ENCODE measurements at regions not wholly inside any gene's neighbourhood (a gene's known extent, or its start where the extent isn't known, plus 50 kb on each side); places are given as distances from the start of the nearest gene placed in this dataset.
A peak's percentile ranks its signal among the peaks of the same experiment; 100 is the strongest.

DNA sequence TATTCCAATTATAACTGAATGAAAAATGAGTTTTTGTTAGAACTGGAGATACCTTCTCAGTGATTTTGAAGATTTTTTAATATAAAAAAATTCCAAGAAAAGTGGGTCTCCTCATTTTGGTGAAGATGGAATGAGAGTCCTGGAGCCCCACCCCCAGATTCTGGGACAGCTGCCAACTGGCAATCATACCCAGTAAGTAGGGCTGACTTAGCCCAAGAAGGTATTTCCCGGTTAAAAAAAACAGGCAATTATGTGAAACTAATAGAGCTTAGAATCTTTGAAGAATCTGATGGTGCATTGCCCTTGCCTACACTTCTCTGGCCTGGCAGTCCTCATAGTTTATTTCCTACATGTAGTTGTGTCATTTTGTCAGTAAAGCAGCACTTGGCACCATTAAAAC lies 52.8 kb upstream of the VWDE start:
- DNase-seq = peak; percentile 55 to 86

DNA sequence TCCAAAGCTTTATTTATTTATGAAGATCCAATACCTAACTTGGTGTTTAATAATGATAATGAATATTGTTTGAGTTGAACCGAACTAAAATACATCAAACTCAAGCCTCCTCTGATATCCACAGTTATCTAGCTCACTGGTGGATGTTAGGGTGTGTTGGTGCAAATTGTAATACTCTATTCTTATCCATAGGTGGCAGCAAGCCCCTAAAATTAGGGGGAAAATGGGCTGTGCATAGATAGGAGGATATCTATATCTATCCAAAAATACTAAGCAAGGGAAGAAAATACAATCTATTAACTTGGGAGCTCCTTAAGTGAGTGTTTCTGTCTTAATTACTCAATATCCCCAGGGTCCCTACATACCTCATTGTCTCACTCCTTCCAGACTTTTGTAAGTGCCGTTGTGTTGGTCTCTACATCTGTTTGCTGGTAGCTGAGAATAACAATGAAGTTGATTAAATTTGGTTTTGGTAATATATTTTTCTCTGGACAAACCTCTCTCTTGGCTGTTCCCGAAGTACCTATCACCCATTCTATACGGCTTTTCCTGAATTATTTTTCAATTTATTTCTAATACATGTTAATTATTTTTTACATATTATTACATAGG lies 55.0 kb upstream of the VWDE start:
- DNase-seq = peak; percentile 66 to 78

DNA sequence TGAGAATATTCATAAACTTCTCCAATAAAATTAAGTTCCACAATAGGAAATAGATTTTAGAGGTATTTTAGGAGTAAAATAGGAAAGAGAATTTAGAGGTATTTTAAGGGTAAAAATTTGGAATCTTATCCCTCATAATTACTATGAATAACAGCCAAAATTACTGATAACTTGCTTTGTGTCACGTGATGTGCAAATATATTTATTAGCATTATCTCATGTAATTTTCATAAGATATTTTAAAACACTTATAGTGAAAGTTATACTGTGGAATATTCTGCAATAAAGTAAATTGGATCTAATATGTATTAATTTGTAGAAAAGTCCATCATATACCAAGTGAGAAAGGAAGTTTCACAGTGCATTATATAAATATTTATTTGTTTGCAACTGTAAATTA lies 64.2 kb upstream of the VWDE start:
- no peak for DNase-seq

DNA sequence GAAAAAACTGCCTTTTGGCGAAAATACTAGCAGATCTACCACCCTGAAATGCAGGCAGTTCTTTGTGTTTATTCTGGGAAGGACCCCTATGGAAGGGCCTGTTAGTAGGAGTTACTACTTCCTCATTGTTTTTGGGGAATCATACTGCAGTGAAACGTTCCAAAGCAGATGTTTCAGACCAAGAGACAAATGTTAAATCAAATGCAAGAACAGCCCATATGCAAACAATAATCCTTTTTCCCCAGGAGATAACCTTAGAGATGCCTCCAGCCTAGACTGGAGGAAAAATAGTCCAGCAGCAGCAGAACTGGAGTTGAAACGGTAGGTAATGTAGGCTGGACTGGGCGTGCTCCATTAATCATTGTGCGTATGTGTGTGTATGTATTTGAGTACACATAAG lies 65.9 kb upstream of the VWDE start:
- DNase-seq = no peak

DNA sequence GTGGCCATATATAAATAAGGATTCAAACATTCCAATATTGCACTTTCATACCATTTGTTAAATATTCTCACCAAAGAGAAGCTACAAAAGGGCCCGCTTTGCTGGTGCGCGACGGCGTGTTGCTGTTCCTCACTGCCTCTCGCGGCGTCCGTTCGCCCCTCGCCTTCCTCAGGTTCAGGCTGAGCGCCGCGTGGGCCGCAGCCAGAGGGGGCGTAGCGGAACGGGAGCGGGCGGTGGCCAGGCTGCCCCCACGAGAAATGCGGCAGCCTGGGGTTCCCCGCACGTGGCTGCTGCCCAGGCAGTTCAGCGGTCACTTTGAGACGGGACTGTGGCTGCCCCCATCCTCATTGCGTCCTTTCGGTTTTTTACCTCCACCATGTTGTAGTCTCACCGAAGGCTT lies 67.3 kb upstream of the VWDE start:
- no peak for DNase-seq

DNA sequence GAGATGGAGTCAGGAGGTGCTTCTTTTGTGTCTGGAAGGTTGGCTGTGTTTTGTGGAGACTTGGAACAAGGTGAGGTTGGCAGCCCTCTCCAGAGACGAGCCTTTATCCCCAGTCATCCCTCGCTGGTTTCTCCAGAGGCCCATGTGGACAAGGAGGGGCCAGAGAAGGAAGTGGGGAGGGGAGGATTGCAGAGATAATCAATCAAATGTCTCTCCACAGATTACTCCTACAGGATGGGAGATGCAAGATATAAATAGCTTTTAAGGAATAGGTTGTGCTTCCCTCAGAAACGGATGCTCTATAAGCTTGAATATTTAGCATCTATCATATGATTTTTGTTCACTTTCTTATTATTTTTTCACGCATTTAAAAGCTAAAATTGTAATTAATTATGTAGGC lies 70.4 kb upstream of the VWDE start:
- DNase-seq = no peak

DNA sequence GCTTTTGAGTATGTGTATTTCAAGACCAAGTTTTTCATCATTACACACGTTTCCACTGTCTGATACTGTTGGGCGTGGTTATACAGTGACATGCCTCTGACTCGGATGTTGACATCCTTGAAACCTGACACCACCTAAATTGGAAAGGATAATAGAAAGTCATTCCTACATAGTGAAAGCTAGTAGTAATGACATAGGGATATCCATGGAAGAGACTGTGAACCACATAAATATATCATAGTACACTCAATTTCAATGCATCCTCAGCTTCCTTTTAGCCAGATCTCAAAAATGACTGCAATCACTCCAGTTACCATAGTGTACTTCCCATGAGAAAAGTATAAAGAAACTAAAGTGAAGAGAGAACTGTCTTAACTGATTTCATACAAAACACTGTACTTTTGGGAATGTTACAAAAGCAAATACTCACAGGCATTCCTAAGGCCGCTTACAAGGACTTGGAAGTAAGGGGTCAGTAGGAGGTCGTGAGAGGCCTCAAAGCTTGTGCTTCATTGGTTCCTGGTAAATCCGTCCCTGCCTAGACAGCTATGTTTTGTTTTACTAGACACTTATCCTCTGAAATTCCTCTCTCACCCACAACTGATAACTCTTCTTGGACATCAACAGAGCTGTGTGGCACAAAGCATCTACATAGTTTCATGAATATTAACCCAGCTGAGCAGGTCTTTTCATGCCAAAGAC lies 71.8 kb upstream of the VWDE start:
- no peak for DNase-seq

DNA sequence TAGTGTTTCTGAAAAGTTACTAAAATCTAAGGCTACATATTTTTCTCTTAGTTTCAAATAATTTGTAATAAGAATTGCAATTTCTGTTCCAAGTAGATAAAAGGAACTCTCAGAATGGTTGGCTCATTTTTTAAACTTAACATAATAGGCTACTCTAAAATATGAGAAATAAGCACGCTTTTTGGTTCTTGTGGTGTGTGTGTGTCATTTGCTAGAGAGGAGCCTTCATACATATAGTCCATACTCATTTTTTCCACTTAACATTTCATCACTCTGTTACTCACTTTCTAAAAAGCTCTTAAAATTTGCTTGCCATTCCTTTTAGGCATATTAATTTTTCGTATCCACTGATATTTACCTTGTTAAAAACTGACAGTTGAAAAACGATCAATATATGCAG lies 74.0 kb upstream of the VWDE start:
- no peak for DNase-seq

DNA sequence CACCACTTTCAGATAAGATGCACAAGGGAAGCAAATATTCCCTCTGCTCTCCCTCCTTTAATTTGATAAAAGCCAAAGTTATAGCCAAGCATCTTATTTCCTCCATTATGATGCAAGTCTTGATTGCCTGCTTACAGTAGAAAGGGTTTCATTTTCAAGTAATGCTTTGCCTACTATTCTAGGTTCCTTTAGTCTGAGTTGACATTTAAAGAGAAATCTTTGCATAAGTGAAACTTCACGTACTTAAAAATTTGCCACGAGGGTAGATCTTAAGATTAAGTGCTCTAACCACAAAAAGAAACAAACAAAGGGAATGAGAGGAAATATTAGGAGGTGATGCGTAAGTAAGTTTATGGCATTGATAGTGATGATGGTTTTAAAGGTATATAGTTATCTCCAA lies 78.1 kb upstream of the VWDE start:
- DNase-seq = no peak

DNA sequence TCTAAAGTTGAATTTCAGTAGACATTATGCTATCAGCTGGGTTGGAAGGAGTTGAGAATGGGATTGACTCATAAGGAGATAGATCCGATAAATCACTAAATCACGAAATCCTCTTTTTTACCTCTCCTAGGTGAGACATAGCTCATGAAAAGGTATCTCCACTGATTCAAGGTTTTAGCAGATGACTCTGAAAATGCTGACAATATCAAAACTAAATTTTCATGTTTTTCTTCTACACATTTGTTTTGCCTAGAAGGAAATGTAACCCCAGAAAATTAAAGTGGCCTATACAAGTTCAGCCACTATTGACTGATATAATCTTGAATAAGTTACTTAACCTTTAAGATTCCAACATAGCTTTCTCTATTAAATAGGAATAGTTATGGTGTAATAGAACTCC lies 82.2 kb upstream of the VWDE start:
- no peak for DNase-seq

DNA sequence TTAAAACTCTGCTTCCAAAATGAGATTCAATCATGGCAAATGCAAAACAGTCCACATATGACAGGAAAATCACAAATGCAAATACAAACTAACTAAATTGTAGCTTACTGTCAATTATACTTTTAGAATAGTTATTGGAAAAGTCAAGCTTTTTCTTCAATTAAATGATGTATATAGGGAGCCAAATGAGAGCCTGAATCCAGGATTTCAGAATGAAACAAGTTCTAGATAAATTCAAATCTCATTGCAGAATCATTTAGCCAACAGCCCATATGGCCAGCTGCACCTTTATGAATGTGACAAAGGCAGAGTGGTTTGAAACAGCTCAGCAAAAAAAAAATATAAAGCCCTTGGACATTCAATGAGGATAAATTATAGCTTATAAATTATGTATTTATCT lies 82.2 kb upstream of the SCIN start:
- DNase-seq = no peak

DNA sequence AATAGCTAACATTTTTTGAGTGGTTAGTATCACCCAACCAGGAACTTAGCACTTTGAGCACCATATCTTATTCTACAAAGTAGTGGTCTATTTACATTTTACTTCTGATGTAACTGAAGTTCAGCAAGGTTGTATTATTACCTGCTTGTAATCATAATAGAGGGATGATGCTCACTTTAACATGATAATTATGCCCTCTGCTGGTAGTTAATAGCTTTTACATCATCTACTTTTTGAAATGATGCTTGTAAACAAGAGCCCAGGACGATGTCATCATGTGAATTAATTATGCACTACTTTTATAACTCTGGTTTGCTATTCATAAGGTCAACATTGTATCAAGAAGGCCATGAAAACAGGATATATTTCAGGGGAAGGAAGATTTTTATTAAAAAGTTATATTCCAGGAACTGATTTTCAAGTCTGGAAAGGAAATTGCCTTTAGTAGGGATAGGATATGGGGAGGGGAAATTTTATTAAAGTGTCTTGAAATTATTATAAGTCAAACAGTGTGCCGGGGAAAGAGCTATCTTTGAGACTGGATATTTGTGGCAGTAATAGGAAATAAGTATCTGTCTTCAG lies 80.3 kb upstream of the SCIN start:
- peak; percentile 7 to 67 for DNase-seq

DNA sequence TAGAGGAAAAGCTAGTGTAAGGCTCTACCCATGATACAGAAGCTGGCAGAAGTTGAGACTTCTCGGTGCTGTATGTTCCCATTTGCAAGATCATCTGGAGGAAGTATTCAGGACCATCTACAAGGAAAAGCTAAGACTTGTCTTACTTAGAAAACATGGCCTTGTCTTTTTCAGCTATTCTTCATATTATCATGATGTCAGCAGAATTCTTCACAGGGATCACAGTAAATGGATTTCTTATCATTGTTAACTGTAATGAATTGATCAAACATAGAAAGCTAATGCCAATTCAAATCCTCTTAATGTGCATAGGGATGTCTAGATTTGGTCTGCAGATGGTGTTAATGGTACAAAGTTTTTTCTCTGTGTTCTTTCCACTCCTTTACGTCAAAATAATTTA lies 79.6 kb upstream of the SCIN start:
- no peak for DNase-seq

DNA sequence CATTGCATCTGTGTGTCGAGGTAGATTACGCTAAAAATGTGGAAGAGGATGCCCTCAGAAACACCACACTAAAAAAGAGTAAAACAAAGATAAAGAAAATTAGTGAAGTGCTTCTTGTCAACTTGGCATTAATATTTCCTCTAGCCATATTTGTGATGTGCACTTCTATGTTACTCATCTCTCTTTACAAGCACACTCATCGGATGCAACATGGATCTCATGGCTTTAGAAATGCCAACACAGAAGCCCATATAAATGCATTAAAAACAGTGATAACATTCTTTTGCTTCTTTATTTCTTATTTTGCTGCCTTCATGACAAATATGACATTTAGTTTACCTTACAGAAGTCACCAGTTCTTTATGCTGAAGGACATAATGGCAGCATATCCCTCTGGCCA lies 79.0 kb upstream of the SCIN start:
- no peak for DNase-seq

DNA sequence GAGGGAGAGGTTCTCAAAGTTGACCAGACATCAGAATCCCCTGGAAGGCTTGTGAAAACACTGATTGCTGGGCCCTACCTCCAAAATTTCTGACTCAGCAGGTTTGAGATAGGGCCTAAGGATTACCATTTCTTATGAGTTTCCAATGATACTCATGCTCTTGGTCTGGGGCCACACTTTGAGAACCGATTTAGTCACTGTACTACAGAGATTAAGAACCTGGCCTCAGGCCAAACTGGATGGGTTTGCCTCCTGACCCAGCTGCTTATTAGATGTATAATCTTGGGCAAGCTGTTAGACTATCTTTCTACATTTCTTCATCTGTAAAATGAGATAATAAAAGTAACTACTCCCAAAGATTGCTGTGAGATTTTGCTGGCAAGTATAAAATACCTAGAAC lies 77.1 kb upstream of the SCIN start:
- DNase-seq = peak in 1 of 2 experiments; percentile 39

DNA sequence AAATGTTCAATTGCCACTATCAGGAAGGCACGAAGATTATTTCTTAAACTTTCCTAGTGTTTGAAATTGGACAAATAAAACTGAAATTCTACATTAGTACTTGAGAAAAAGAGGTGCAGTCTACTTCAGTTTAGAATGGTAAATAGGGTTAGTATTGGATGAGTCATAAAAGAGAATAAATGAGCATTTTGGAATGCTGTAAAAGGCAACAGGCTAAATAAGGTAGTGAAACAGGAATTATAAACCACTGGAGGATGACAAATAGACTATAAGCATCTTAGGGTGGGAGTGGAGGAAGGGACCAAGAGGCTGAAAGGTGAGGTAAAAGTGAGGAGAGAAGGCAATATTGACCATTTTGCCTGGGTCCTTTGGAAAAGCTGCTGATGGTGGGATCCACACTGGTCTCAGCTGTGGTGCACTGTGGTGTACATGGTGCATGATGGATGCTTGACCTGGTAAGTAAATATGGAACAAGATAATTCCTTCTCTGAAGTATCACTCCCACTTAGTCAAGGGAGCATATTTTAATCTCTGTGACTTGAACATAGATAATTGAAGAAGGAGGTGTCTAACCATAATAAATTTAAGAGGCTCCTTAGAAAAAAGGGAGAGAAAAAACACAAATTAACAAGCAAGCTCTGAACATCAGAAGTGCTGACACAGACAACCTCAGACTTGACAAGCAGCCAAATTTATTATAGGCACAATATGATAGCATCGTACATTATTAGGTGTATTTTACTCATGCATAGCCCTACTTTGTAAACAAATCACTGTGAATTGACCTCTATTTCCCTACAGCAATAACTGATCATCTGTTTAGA lies 76.4 kb upstream of the SCIN start:
- no peak for DNase-seq

DNA sequence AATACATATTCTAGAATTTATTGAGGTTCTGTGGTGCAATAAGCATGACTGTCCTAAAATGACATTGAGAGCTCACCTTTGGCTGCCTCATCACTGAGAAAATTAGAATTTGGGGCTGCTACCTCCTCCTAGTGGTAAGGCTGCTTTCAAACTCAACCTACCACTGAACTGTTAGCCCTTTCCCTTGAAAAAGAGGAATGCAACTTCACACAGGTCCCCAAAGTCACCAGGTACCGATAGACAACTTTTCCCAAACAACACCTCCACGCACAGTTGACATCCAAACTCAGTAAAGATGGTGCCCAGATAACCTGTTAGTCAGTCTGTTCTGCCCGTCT lies 75.9 kb upstream of the SCIN start:
- no peak for DNase-seq

DNA sequence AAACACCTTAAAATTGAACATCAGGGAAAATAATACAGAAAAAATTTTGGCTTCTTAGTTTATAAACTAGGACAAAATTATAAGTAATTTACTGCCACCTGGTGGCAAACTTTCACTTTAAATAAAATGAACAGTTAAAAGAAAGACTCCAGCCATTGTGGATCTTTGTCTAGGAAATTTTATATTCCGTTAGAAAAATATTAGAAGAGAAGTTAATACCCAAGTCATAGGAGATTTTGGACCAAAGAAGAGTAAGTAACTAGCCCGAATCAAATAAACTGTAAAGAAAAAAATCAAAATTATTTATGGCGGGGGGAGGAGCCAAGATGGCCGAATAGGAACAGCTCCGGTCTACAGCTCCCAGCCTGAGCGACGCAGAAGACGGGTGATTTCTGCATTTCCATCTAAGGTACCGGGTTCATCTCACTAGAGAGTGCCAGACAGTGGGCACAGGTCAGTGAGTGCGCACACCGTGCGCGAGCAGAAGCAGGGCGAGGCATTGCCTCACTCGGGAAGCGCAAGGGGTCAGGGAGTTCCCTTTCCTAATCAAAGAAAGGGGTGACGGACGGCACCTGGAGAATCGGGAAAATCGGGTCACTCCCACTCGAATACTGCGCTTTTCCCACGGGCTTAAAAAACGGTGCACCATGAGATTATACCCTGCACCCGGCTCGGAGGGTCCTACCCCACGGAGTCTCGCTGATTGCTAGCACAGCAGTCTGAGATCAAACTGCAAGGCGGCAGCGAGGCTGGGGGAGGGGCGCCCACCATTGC lies 73.4 kb upstream of the SCIN start:
- DNase-seq = peak; percentile 54 to 83

DNA sequence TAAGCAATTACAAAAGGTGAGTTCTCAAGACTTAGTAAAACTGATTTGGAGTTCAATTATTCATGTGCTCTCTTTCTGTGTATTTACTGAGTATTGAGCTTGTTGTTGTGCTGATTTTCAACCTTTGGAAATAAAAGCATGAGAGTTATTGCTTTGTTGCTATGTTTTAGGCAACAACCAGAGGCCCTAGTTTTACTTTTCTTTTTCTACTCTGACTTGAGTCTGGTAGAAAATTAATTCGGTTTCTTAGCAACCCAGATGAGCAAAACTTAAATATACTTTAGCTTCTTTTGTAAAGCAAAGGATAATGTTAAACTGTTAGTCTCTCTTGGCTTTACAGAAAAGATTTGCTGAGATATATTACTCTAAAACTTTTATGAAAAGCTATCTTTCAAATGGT lies 66.4 kb upstream of the SCIN start:
- no peak for DNase-seq

DNA sequence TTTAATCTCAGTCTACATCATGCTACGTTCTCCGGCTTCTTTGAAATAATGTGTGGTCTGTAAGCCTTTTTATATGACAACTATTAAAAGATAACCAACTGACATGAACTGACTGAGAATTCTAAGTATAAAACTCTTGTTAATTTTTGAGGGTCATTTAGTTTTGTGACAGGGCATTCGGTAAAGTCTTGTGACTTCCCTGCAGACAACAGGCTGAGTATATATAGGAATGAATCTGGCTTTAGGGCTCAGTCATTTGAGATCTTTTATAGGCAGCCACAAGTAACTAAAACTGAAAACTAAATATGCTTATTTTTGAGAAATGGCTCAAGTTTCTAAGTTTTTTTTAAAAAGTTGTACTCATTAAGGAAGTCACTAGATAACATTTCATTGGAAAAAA lies 62.5 kb upstream of the SCIN start:
- DNase-seq = no peak

DNA sequence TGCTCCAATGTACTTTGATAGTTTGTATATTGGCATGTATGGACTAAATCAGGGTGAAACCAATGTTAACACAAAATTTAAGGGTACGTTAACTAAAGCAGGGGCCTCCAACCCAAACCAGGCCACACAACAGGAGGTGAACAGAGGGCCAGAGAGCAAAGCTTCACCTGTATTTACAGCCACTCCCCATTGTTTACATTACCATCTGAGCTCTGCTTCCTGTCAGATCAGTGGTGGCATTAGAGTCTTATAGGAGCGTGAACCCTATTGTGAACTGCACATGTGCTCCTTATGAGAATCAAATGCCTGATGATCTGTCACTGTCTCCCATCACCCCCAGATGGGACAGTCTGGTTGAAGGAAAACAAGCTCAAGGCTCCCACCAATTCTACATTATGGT lies 62.0 kb upstream of the SCIN start:
- no peak for DNase-seq

DNA sequence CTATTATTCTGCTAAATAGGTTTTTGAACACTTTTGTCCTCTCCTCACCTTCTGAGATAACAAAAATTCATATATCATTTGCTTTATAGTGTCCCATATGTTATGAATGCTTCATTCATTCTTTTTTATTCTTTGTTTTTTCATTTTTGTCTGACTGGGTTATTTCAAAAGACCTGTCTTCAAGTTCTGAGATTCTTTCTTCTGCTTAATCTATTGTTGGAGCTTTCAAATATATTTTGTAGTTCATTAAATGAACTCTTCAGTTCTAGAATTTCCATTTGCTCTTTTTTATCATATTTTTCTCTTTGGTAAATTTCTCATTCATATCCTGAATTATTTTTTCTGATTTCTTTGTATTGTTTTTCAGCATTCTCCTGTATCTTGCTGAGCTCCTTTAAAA lies 53.1 kb upstream of the SCIN start:
- no peak for DNase-seq

Data from NCI-H446 (cell line).